Esophagus muscularis mucosa (tissue), 4 donors: ENCODE measurements at regions not wholly inside any gene's neighbourhood (a gene's known extent, or its start where the extent isn't known, plus 50 kb on each side); places are given as distances from the start of the nearest gene placed in this dataset.

ENCODE experiments used
- DNase-seq: peaks from one replicate; pipeline ENCODE4 v3.0.0-alpha.2; 2017; ENCODE audit errors: extremely low spot score
- H3K27ac ChIP-seq, 4 donors: fragments of 200-600 bp; sonication (generic); replicated peaks in 1 of 4; 1 replicate in 3 of 4; 2 replicates in 1 of 4; pipeline ENCODE4 v1.5.1; 2016 to 2019; ENCODE audit warnings: mild to moderate bottlenecking in 1 of 4
- H3K27me3 ChIP-seq, 4 donors: fragments of 200-600 bp; sonication (generic); one replicate each; pipeline versions ENCODE4 v1.5.1 to v1.6.0; 2016 to 2019
- H3K36me3 ChIP-seq, 4 donors: fragments of 200-600 bp; sonication (generic); one replicate each; pipeline ENCODE4 v1.5.1; 2016 to 2019
- H3K4me1 ChIP-seq, 4 donors: fragments of 200-600 bp; sonication (generic); one replicate each; pipeline ENCODE4 v1.5.1; 2016 to 2019
- H3K4me3 ChIP-seq, 4 donors: fragments of 200-600 bp; sonication (generic); 1 replicate in 2 of 4; 2 replicates in 2 of 4; pipeline ENCODE4 v1.5.1; 2016 to 2019; ENCODE audit warnings: mild to moderate bottlenecking in 4 of 4, moderate library complexity in 1 of 4
- H3K9me3 ChIP-seq, 4 donors: fragments of 200-600 bp; sonication (generic); 1 replicate in 3 of 4; 2 replicates in 1 of 4; pipeline ENCODE4 v1.5.1; 2016 to 2019
- CTCF ChIP-seq, 3 experiments: fragments of 200-600 bp in 2 of 3; fragments of 450-650 bp in 1 of 3; sonication (generic) in 2 of 3; IDR thresholded peaks; one replicate each; pipeline ENCODE4 v1.5.1; 2017 to 2019; ENCODE audit warnings: antibody characterized with exemption in 3 of 3, mild to moderate bottlenecking in 2 of 3, moderate library complexity in 1 of 3
- EP300 ChIP-seq: sonication (generic); formaldehyde crosslinking; IDR thresholded peaks from one replicate; pipeline ENCODE4 v1.6.1; 2017; ENCODE audit warnings: antibody characterized with exemption
- POLR2A ChIP-seq: fragments of 450-650 bp; IDR thresholded peaks from one replicate; pipeline ENCODE4 v1.6.1; 2017; ENCODE audit warnings: antibody characterized with exemption, moderate library complexity, mild to moderate bottlenecking, low read depth
- POLR2AphosphoS5 ChIP-seq, 2 donors: sonication (generic); formaldehyde crosslinking; IDR thresholded peaks; one replicate each; pipeline ENCODE4 v1.6.1; 2017; ENCODE audit warnings: antibody characterized with exemption in 2 of 2
- WGBS: methylation state at CpG from one replicate; pipeline ENCODE4 v1.1.5; 2018; 5-methylcytosine and 5-hydroxymethylcytosine counted together
- intact Hi-C: fragments of 100-400 bp; cut with DNase I; formaldehyde crosslinking; loops from one replicate; pipeline ENCODE4 v1.15.1; 2023

DNA sequence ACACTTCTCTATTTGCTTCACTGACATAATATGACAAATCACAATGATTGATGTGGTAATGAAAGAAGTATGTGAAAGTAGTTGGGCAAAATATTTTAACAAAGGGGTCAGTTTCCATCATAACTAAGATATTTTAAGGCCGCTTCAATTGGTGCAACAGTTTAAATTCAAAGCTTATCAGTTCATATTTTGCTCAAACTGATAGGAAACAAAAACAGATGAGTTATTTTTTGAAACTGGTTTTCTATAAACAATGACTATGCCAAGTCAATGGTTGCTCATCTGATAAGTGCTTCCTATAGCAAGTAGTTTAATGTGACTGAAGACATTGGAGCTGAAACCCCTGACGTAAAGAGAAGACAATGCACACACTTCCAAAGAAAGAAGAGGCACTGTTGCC, 1290.7 kb downstream of the SUCLG1 start:
- intact Hi-C loops, result no loop called here
- WGBS, result 86% methylated on average over 2 of the region's 2 CpGs

GRCh38 chr2:83162421-83162820, 1296.7 kb downstream of the SUCLG1 start:
- no peak for DNase-seq
- no peak overlapping the region for H3K27ac ChIP-seq
- no peaks in the 10 kb centered on the region for H3K9me3 ChIP-seq
- intact Hi-C loops, result no loop called here
- WGBS, result 86% methylated on average over 3 of the region's 3 CpGs
- no peaks in the 10 kb centered on the region for H3K4me1 ChIP-seq
- no peak overlapping the region for H3K4me3 ChIP-seq
- TF ChIP-seq POLR2A (no peak), CTCF (IDR thresholded peaks at IDR 0.05) (no peak), POLR2AphosphoS5 (IDR thresholded peaks at IDR 0.05) (no peak), EP300 (no peak)
- no peaks in the 10 kb centered on the region for H3K27me3 ChIP-seq
- no peaks in the 10 kb centered on the region for H3K36me3 ChIP-seq

More for the DNA sequence above, 1290.7 kb downstream of the SUCLG1 start:
- no peak overlapping the region for H3K4me3 ChIP-seq
- no peak for DNase-seq
- H3K27me3 ChIP-seq, result no peaks in the 10 kb centered on the region
- TF ChIP-seq CTCF (IDR thresholded peaks at IDR 0.05) (no peak), EP300 (no peak), POLR2A (no peak), POLR2AphosphoS5 (IDR thresholded peaks at IDR 0.05) (no peak)
- H3K36me3 ChIP-seq, result no peaks in the 10 kb centered on the region
- H3K27ac ChIP-seq, result no peak overlapping the region
- H3K9me3 ChIP-seq, result no peaks in the 10 kb centered on the region
- no peaks in the 10 kb centered on the region for H3K4me1 ChIP-seq

DNA sequence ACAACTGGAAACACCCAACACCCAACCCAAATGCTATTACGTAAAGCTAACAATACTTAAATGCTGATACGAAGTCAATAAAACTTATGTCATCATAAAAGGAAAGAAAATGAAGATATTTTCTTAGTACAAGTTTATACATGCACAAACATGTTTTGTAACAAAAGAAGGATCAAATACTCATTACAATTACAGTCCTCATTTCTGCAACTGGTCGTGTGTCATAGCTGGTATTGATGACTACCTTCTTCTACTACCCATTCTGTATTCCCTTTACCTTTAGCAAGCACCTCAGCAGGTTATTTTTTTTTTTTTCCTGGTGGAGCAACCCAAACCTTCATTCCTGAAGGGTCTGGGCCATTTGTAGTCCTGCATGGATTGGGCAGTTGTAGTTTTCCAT, 1298.5 kb downstream of the SUCLG1 start:
- no peaks in the 10 kb centered on the region for H3K4me1 ChIP-seq
- 79% methylated on average over 3 of the region's 3 CpGs for WGBS
- no peak overlapping the region for H3K4me3 ChIP-seq
- H3K9me3 ChIP-seq, result no peaks in the 10 kb centered on the region
- H3K27me3 ChIP-seq, result no peaks in the 10 kb centered on the region
- intact Hi-C loops, result no loop called here
- H3K36me3 ChIP-seq, result no peaks in the 10 kb centered on the region
- TF ChIP-seq POLR2A, result no peak
- no peak overlapping the region for H3K27ac ChIP-seq
- DNase-seq, result no peak

DNA sequence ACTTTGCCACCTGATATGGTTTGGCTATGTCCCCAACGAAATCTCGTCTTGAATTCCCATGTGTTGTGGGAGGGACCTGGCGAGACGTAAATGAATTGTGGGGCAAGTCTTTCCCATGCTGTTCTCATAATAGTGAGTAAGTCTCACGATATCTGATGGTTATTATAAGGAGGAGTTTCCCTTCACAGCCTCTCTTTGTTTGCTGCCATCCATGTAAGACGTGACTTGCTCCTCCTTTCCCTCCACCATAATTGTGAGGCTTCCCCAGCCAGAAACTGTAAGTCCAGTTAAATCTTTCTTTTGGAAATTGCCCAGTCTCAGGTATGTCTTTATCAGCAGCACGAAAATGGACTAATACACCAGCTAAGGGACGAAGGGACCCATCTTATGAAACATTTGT, 1303.3 kb downstream of the SUCLG1 start:
- TF ChIP-seq POLR2A (no peak), POLR2AphosphoS5 (IDR thresholded peaks at IDR 0.05) (no peak), CTCF (IDR thresholded peaks at IDR 0.05) (no peak), EP300 (no peak)
- 87% methylated on average over 8 of the region's 8 CpGs for whole genome bisulfite sequencing
- no peak for DNase-seq

DNA sequence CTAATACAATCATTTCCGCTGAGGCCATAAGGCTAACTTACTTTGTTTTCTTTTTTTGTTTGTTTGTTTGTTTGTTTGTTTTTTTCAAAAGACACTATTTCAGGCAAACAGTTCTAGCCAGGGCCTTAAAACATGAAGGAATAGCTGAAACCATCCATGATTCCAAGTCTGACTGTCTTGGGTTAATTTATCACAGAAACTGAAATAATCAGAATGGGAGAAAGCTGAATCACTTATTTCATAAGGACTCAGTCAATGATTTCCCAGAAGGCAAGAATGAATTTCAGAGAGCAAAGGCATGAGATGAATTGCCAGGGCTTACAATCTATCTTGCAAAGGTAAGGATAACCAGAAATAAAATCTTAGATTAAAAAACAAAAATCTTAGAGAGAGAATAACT, 1315.1 kb downstream of the SUCLG1 start:
- no peaks in the 10 kb centered on the region for H3K27me3 ChIP-seq
- TF ChIP-seq EP300, result no peak
- no peak for TF ChIP-seq CTCF (IDR thresholded peaks at IDR 0.05)
- TF ChIP-seq POLR2AphosphoS5 (IDR thresholded peaks at IDR 0.05), result no peak
- TF ChIP-seq POLR2A, result no peak
- 89% methylated on average over 1 of the region's 1 CpG for WGBS
- DNase-seq, result no peak
- no peak overlapping the region for H3K4me3 ChIP-seq
- H3K9me3 ChIP-seq, result no peaks in the 10 kb centered on the region
- H3K27ac ChIP-seq, result no peak overlapping the region
- intact Hi-C loops, result no loop called here
- H3K36me3 ChIP-seq, result no peaks in the 10 kb centered on the region
- H3K4me1 ChIP-seq, result no peaks in the 10 kb centered on the region

More for the DNA sequence above, 1303.3 kb downstream of the SUCLG1 start:
- no peaks in the 10 kb centered on the region for H3K27me3 ChIP-seq
- H3K9me3 ChIP-seq, result no peaks in the 10 kb centered on the region
- intact Hi-C loops, result no loop called here
- no peaks in the 10 kb centered on the region for H3K4me1 ChIP-seq
- no peaks in the 10 kb centered on the region for H3K36me3 ChIP-seq
- no peak overlapping the region for H3K4me3 ChIP-seq
- no peak overlapping the region for H3K27ac ChIP-seq
